ENCODE measurements at regions not wholly inside any gene's neighbourhood (a gene's known extent, or its start where the extent isn't known, plus 50 kb on each side); places are given as distances from the start of the nearest gene placed in this dataset.
"Not testable (repeated sequence)": the region's sequence is repeated elsewhere in the genome, so short reads cannot be mapped to it uniquely, and the experiment has no call there.

DNA sequence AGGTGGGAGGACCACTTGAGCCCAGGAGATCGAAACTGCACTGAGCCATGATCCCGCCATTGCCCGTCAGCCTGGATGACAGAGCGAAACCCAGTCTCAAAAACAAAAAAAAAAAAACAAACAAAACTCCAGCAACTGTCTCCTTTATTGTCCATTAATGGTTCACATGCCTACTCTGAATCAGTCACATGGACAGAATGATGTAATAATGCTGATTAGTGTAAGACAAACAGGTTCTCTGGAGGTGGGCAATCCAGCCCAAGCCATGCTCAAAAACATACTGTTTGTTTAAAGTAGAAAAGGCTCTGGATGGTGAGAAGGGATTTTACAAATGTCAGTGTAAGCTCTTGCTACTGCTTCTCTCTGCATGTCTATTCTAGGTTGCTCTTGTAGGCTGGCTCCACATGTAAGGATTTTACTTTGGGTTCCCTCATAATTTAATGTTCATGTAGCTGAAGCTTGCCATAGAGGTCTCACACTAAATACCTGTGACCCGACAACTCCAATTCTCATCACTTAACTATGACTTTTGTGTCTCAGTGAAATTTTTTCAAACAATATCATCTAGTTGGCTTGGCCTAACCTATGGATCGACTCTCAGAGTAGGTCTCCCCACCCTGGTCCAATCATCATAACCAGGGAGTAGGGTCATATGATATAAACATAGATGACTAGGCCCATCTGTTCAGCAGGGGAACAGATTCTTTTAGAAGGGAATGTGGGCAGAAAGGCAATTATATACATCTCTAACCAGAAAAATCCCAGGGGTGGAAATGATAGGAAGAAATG, 83.9 kb upstream of the SLC39A10 start:
- DNase-seq (ENCODE audit: low read depth), result no peak

DNA sequence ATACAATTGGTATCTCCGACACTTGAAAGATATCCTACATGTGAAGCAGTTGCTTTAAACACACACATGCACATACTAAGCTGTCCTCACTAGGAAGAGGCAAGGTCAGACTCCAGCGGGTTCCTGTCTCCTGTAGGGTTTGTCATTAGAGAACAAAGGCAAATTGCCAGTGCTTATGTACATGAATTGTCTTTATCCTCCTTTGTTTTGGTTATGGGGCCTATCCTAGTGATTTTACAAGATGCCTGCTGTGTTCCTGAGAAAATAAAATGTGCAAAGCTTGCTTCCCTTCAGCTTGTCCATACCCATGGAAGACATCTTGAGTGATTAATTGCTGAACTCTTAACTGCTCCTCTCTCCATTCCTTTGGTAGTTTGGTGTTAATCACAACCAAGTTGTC, 86.7 kb upstream of the SLC39A10 start:
- DNase-seq (ENCODE audit: low read depth), result no peak

DNA sequence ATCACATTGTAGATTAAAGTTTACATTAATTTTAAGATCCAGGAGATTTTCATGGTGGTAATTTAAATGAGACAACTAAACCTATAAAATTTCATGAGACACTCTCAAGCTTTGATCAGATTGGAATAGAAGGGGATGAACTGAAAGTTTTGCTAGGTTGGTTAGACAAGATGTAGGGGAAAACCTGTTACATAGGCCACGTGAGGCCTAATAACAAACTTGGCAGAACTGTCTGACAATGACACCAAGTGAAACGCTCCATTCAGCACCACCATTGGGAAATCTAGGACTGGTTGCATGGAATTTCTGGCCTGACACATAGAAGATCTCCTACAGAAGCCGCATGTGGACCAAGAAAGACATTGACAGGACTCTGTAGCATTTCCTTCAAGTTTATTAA, 87.8 kb upstream of the SLC39A10 start:
- no peak for DNase-seq (ENCODE audit: low read depth)

DNA sequence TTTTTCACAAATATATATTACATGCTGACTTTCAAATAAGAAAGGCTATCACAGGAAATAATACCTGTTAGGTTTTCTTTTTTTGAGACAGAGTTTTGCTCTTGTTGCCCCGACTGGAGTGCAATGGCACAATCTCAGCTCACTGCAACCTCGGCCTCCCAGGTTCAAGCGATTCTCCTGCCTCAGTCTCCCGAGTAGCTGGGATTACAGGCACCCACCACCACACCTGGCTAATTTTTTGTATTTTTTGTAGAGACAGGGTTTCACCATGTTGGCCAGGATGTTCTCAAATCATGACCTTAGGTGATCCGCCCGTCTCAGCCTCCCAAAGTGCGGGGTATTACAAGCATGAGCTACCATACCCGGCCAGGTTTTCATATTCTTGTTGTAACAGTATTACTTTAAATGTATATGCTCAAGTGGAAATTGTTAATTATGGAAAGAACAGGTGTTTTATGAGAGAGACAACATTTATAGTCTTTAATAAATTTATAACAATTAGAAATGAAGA, 92.3 kb upstream of the SLC39A10 start:
- not testable (repeated sequence) for DNase-seq (ENCODE audit: low read depth)

DNA sequence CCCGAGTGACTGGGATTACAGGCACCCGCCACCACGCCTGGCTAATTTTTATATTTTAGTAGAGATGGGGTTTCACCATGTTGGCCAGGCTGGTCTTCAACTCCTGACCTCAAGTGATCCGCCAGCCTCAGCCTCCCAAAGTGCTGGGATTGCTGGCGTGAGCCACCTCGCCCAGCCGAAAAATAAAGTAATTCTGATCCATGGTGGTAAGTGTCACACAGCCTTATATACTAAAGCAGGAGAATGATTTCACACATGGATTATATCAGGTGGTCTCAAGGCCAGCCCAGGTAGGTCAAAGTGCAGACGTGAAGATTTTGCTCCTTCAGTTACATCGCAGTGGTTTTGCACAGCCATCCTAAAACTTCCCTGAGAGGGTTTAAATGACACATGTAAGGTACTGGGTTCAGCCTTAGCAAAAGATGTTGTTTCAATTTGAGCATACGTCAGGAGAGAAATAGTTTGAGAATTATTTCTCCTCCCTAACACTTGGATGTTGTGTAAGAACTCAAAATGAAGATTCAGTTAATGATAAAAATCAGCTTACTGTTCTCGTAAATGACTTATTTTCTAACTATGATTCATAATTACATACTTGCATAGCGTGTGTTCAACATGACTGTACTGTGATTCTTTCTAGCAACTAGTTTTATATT, 93.0 kb upstream of the SLC39A10 start:
- no peak for DNase-seq (ENCODE audit: low read depth)

DNA sequence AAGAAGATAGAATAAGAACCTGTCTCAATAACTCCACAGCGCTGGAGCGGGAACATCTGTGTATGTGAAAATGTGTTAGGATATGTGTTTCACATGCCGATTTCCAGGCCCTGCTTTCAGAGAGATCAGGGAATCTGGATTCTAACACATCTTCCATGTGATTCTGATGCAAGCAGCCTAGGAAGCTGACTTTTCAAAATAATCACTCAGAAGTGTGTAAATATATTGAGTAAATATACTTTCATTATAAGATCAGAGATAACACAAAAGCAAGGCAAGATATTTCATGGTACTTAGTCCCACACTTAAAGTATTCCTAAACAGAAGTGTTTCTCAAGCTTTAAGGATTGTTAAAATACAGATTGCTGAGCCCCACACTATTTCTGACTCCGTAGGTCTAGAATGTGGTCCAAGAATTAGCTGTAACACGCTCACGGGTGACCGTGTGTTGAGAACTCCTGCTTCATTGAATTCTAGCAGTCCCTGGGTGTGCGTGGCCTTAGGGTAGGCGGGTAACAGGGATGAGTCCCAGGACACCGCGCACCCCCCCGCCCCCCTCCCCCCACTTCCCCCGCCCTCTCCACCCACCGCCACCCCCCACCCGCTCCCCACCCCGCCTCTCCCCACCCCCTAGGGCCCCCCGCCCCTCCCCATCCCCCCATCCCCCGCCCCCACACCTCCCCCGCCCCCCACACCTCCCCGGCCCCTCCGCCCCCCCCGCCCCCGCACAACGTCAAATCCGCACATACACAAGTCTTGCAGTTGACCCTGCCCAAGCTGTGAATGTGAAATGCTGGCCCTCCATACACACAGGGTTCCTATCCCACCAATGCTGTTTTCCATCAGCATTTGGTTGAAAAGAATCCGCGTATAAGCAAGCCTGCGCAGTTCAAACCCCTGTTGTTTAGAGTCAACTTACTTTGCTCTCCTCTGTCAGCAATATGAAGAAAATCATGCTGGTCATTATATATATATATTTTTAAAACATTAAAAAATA, 94.2 kb upstream of the SLC39A10 start:
- no peak for DNase-seq (ENCODE audit: low read depth)

DNA sequence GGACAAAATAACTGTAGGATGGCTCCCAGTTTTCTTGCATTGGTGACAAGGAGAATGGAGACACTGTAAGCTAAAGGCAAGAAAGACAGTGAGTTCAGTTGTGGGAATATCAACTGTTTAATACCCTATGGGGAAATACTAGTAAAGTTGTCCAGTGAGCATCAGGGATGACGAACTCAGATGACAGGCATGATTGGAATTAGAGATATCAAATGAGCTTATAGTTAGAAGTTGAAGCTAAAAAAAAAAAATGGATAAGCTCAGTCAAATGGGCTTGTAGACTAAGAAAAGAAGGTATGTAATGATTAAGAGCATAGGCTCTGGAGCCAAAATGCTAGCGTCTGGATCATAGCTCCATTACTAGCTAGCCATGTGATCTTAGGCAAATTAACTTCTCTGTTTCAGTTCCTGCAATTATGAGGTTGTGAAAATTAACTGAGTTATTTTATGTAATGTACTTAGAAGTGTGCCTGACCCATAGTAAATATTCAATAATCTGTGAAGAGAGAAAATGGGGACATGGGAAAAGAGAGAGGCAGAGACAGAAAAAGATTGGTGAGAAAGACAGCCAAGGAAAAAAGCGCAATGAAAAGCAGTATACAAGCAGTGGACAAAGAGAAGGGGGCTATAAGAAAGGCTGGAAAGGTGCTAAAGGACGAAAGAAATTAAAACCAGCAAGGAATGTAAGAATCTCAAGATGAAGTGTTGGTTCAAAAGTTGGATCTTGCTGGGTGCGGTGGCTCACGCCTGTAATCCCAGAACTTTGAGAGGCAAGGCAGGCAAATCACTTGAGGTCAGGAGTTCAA, 95.7 kb upstream of the SLC39A10 start:
- no peak for DNase-seq (ENCODE audit: low read depth)

GRCh38 chr2:195560209-195560895, 96.7 kb upstream of the SLC39A10 start:
- no peak for DNase-seq (ENCODE audit: low read depth)

- DNase-seq (ENCODE audit: low read depth), result peak; percentile 46
Measured at GRCh38 chr2:195559431-195559914, 97.6 kb upstream of the SLC39A10 start.

GRCh38 chr2:195555971-195556370, 101.1 kb upstream of the SLC39A10 start:
- no peak for DNase-seq (ENCODE audit: low read depth)

- DNase-seq (ENCODE audit: low read depth), result no peak
Measured at GRCh38 chr2:195552581-195552980, 104.4 kb upstream of the SLC39A10 start.

DNA sequence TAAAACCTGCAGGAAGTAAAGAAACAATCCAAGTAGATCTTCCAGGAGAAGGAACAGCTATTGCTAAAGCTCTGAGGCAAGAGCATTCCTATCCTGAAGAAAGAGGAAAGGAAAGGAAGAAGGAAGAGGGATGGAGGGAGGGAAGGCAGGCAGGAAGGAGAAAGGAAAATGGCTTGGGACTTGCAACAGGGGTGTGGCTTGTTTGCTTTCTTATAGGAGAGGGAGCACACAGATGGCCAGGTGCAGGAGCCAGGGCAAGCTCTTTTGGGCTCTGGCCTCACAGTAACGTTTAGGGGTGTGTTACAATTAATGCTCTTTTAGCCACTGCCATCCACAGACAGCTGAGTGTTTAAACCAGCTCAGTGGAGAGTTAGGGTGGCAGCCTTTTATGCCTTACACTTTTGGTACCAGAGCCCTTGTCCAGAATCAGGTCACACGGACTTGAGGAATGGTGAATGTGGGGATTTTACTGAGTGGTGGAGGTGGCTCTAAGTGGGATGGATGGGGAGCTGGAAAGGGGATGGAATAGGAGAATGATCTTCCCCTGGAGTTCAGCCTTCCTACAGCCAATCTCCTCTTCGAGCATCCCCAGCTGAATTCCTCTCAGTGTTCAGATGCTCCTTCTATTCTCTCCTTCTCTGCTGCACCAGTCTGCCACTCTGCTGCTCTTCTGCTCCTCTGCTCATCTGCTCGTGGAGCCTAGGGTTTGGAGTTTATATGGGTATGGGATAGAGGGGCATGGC, 108.7 kb upstream of the SLC39A10 start:
- DNase-seq (ENCODE audit: low read depth), result no peak

GRCh38 chr2:195547268-195547840, 109.7 kb upstream of the SLC39A10 start:
- DNase-seq (ENCODE audit: low read depth), result not testable (repeated sequence)

DNA sequence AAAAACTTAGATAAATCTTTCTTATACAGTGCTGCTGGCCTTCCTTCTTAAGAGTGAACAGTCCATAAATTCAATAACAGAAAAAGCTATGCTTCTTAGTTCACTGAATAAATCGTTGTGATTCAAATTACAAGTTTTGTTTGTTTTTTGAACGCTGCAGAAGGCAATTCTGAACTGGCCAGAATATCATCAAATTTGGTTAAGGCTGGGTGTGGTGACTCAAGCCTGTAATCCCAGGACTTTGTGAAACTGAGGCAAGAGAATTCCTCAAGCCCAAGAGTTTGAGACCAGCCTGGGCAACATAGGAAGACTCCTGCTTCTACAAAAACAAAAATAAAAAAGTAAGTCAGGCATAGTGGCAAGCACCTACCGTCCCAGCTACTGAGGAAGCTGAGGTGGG, 111.2 kb upstream of the SLC39A10 start:
- no peak for DNase-seq (ENCODE audit: low read depth)

GRCh38 chr2:195543902-195544894, 112.8 kb upstream of the SLC39A10 start:
- no peak for DNase-seq (ENCODE audit: low read depth)

GRCh38 chr2:195543063-195543462, 114.0 kb upstream of the SLC39A10 start:
- DNase-seq (ENCODE audit: low read depth), result no peak

DNA sequence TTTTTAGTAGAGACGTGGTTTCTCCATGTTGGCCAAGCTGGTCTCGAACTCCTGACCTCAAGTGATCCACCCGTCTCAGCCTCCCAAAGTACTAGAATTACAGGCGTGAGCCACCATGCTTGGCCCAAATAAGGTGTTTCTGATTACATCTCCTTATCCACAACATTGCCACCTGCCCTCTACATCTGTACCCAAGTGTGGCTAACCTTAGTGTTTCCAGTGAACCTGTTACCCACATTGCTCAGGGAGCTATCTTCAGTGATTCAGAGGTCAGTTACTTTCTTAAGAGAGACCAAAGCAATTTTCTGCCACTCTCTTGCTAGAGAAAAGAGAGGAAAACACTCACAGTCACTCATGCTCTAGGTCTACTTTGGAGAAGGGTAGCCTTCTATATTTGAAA, 115.0 kb upstream of the SLC39A10 start:
- DNase-seq (ENCODE audit: low read depth), result no peak

DNA sequence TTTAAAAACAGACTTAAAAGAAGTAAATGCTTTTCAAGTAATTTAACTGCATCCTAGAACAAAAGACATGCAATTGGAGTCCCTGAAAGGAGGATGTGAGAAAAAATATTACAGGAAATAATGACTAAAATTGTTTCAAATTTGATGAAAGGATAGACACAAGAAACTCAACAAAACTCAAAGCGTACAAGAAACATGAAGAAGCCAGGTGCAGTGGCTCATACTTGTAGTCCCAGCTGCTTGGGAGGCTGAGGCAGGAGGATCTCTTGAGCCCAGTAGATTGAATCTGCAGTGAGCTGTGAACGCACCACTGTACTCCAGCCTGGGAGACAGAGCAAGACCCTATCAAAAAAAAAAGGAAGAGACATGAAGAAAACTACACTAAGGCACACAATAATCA, 118.1 kb upstream of the SLC39A10 start:
- no peak for DNase-seq (ENCODE audit: low read depth)

Data from CMK (cell line).